HG03460 (cell line): ENCODE measurements at regions not wholly inside any gene's neighbourhood (a gene's known extent, or its start where the extent isn't known, plus 50 kb on each side); places are given as distances from the start of the nearest gene placed in this dataset.

Source experiments
- ATAC-seq: cut with Tn5 transposase; IDR thresholded peaks from one replicate; pipeline ENCODE4 v1.9.1; 2021; ENCODE audit not compliant: unreplicated experiment

DNA sequence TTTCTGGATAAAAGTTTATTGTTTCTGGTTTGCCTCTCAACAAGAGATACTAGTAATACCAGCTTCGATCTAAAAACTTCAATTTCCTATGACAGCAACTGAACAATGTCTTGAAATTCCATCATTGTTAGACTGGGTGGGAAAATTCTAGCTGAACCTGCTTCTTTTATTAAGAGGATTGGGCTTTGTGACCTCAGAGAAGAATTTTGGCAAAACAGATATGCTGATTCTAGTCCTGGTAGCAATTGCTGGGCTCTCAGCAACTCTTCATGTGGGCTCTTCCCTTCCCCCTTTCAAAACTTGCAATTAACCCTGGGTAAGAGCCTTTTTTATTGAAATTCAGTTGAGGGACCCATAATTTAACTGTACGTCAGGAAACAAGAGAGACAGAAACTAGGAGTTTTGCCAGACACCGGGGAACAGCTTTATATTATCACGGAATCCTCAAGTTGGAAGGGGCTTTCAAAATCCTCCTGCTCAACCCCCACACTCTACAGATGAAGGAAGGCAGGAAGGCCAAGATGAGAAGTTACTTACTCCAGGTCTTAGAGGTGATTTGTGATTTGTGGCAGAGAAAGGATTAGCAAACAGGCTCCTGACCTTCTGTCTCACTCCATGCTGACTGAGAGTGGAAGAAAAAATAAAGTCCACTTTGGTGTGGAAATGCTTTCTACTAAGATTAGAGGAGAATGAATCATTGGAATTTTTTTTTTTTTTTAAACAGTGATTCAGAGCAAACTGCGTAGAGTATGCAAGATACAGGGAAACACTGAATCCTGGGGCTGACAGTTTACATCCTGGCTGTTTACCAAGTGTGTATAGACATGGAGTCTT is 239.0 kb upstream of the ATP2B1 start:
- no peak for ATAC-seq

DNA sequence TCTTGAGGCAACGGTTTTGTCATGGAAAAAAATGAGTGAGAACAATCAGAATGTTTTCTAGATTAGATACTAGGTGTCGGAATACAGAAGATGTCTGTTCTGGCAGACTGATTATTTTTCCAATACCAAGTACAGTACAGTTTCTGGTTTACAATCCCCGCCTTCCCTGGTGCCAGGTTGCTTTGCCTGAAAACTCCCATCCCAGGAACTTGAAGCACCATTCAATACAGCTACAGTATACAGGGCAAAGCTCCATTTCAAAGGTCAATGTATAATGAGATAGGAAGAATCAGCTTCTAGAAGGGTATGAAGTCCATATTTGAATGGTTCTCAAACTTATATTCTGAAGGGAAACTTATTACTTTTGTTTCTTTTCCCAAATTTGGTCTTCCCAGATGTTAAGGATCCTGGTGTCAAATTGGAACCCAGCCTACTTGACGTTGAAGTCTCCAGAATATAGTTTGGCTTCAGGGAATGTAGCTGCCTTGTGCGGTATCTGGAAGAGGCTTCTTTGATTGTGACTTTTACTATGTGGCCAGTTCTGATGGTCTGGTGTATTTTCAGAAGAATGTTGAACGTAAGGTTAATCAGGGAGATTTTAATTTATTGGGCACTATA is 238.0 kb upstream of the ATP2B1 start:
- ATAC-seq, result no peak

DNA sequence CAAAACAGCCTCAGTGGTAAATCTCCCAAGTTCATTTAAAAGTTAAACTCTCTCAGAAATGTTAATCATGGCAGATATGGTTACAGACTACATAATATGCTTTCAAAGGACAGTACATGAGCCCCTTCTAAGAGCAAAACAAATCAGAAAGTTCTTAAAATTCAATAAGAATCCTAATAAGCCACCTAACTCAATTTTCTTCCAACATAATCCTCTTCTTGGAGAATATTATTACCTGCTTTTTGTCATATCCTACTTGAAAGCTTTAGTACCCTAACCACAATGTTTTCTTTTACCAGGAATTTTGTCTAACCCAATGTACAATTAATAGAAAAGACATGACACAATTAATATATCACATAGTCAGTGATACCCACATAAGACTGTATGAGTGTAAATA is 236.5 kb upstream of the ATP2B1 start:
- ATAC-seq, result no peak

DNA sequence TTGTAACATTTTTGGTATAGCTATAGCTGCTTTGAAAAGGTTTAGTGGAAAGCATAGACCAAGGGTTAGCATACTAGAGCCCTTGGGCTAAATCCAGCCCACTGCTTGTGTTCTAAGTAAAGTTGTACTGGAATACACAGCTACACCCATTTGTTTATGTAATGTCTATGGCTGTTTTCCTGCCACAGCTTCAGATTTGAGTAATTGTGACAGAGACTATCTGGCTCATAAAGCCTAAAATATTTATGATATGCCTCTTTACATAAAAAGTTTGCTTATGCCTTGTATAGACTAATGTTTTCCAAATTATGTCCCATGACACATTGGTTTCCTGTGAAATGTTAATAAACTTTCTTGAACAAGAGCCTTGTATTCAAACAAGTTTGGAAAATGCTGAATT is 234.8 kb upstream of the ATP2B1 start:
- no peak for ATAC-seq

DNA sequence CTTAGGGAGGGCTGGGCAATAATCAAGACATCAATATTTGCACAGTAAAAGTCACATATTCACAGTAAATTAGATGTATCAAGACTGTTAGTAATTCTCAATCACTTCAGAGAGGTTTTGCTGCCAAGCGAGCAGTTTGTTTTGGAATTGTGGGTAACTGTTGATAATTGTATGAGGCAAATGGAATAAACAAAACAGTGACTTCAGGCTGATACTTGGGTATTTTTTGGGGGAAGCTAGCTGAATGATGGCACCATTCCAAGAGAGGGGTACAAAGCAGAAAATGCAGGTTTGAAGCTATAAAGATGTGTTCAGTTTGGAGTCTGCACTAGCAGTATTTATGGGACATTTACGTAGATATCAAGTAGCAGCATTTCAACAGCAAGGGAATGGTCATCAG is 232.8 kb upstream of the ATP2B1 start:
- ATAC-seq, result no peak

DNA sequence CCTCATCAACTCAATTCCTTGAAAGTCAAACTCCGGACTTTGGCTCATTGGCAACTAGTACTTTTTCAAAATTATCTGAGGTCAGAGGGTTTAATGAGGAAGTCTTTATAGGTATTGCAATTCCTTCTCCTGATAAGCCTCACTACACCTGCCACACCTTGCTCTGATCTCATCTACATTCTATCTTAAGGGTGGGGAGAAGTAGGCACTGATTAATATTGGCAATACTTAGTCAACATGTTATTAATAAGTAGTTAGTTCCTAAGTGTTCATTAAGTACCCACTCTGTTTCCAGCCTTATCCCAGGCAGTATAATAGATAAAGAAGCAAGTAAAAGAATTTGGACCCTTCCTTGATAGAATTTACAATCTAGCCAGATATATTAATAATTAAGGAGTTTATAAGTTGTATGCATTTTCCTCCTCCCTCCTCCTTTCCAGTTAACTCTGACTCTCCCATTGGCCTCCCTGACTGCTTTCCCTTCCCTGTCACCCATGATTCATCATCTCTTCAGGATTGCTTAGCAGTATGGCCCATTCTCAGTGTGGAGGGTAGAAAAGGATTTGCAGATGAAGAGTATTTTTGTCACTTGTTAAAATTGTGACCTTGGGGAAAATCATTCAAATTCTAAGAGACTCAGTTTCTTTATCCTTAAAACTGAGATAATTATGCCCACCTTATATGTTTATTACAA is 231.0 kb upstream of the ATP2B1 start:
- ATAC-seq, result no peak

DNA sequence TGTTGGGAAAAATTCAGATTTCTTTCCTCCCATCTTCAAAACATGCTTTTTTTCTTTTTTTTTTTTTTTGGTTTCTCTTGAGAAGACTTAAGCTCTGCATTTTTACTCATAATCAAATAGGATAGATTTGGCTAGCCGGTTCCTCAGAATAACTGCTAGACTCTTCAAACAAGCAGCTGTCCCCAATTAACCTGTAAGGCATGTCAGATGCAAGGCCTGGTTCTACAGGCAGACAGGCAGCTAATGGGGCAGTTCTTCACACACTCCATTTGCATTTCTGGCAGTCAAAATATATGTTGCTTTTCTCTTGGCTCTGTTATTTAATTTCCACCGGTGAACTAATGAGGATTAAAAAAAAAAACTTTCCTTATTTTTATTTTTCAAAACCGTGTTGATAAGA is 228.0 kb upstream of the ATP2B1 start:
- no peak for ATAC-seq

DNA sequence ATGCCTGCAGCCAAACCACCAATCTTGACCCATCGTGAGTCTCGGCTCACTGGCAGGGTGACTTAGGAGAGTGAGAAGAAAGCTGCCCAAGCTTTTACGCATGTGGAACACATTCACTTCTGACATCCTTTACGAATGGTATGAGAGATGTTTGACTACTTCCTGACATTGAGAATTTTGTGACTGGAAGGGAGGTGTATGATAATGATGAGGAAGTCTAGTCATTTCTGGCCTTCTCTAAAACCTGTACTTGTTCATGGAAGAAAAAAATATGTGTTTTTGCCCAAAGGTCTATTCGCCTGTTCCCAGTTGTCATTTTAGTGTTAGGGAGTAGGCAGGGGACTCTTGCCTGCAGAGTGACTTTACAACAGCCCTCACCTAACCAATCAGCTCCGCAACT is 227.2 kb upstream of the ATP2B1 start:
- ATAC-seq, result peak; percentile 91

DNA sequence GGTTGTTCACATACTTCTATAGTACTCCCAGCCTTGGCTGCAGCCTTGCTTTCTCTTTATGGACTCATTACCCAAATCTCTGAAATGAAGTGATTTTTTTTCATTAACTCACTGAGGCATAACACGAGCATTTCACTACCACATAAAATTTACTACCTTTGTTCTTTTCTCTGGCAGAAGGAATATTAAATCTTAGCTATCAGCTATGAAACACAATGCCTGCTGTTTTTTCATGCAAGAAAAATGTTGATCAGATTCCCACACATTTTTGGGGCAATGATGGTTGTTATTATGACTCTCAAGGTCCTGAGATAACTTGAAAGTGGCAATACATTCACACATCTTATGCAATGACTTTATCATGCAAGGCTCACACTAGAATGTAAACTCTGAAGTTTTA is 225.3 kb upstream of the ATP2B1 start:
- ATAC-seq, result no peak

DNA sequence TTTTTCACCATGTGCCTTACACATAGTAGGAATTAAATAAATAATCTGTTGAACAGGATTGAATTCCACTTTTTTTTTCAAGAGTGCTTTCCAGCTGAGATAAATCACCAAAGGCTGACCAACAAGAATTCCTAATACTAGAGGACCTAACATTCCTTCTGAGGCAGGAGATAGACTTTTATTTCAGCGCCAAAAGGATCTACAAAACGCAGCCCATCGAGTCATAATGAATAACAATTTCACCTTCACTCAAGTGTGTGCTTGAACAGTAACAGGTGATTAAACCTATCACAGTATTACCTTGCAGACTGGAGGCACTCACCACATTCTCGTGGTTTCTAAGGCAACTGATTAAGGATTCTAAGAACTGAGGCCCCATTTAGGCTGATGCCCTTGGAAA is 224.3 kb upstream of the ATP2B1 start:
- no peak for ATAC-seq

DNA sequence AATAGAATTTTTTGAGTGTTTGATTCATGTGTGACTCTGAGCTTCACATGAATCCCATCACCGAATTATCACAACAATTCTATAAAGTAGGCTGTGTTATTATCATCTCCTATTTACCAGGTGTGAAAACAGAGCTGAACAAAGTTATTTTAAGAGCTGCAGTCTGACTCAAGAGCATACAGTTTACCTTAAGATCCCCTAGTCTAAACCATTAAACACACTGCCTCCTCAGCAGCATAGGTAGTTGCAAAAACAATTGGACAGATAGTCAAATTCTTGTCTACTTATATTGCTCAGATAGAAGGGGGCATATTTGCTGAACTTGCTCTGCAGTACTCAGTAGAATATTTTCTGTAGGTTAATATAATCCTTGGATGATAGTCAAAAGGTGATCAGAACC is 219.8 kb upstream of the ATP2B1 start:
- ATAC-seq, result no peak

DNA sequence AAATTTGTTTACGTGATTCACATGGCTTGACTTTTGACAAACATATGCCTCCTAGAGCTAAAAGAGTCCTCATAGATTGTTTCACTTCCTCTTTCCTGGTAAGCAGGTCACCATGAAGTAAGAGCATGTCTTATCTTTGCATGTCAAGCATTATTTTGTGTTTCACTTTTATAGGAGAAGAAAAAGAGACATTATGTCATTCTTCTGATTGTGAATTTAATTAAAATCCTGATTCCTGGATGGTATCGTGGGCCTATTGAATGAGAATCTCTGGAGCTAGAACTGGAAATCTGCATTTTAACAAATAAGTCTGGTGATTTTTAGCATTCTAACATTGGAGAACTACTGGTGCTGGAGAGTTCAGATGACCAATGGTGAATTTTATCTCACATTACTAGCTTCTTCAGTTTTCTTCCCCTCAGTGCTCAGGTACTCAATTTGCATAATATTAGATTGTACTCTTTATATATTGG is 218.6 kb upstream of the ATP2B1 start:
- ATAC-seq, result peak; percentile 97

DNA sequence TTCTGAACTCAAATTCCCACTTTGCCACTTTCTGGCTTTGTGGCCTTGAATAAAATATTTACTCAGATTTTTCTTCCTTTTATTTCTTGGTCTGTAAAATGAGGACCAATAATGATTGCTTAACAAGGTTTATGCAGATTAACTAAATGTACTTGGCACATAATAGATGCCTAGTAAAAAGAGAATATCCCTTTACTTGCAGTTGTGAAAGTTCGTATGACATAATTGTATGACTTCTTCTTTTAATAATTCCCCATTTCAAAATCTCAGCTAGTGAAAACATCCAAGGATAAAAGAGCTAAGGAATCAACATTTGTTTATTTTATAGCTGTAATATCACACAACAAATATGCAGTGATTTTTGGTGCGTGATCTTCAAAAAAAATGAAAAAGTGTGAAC is 215.6 kb upstream of the ATP2B1 start:
- no peak for ATAC-seq

DNA sequence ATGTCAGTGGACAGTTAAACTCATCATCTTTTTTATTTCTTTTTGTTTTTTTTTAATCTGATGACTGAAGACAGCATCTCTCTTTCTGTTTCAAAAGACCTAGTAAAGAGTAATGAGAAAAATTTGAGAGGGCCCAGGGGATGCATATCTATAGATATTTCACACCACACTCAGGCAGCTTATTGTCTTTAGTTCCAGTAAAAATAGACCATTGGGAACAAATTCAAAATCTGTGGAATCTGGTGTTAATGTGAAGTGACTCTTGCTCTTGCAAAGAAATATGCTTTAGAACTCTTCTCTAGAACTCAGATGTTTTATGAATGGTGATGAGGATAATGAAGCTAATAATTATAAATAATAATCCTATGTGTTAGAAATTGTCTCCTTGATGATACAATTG is 214.5 kb upstream of the ATP2B1 start:
- ATAC-seq, result no peak

DNA sequence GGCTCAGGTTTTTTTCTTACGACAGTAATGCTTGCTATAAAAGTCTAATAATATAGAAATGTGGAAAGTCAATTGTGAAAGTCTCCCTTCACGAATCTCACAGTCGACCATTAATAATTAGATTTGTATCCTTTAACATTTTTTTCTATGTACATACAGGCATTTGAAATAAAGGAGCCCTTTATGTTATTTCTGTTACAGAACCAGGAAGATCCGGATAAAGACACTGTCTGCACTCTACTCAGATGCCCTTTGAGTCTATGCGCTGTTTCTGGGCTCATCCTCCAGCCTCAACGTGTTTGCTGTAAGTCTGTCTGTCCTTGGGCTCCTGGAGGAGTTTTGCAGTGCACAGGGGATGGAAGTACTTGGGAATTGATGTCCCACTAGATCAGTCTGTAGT is 212.2 kb upstream of the ATP2B1 start:
- ATAC-seq, result no peak

DNA sequence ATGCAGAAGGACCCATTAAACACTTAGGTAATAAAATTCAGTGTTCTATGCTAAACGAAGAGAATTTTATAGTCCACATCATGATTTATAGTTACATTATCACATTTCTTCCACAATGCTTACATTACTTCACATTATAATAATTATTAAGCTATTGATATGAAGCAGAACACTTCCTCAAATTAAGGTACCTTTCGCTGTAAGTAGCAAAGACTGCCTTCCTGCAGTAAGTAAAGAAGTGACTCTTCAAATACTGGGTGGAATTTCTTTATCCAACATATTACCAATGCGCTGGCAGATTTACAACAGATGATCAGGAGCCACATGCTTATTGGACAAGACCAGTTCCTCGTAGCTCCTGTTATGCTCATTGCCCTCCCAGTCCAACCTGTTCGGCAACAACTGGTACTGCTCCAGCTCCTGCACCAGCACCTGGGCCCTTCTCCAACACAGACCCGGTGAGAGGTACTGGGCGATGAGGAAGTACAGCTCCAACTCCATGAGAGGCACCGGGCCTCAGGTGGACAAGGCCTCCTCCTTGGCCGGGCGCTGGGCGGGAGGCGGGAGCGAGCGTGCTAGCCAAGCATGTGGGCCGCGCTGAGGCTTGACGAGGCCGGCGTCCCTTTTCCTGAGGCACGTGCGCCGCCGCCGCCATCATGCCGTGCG is 210.7 kb upstream of the ATP2B1 start:
- no peak for ATAC-seq

DNA sequence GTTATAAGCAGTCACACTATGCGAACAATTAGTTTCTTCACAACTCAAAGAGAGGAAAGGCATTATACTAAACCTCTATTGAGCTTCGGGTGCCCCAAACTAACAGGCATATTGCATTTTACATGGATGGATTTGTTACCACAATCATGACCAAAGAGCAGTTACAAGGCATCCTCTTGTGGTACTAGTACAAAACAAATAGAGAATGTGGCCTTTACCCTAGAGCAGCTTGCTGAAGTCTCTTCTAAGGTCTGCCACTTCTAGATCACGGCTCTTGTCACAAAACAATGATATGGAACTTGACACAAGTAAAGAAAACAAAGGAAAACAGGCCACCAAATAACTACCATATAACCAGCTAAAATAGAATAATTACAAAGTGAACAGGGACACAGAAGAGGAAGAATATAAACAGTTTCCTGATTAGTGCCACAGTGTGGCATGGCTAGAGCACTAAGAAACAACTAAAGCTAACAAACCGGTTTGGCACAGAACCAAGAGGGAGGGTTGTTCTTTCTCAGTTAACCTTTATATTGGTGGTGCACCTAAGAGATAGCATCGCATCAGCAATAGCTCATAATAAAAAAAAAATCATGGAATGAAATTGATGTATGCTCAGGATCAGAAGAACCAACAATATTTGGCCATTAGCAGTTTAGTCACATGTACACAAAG is 209.7 kb upstream of the ATP2B1 start:
- ATAC-seq, result no peak

DNA sequence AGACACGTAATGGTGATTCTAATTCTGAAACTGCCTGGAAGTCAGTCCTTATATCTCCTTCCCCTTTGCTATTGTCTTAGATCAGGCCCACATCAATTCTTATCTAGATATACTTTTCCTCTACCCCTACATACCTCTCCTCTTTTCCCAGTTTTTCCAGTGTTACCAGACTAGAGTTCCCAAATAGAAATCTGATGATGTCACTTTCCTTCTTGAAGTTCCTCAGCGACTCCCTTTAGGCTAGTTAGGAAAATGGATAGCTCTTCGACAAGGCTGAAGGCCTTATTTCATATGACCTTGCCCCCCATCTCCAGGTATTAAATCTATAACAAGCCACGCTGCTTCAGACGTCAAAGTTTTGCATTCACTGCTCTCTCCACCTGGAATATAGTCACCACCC is 201.1 kb upstream of the ATP2B1 start:
- no peak for ATAC-seq

DNA sequence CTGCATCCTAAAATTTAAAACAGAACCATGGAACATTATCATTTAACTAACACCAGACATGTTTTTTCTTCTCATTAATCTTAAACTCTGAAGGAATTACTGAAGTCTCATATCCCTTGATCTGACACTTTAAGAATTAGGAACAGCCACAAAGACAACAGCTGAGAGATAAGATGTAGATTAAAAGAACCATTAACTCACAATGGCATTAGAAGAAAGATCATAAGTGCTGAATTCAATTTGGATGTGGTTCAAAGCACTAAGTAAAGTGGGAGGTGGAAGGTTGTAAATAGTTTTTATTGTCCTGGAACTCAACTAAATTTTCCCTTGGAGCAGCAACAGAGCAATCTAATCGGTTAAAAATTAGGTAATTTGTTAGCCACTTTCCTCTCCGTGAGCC is 199.0 kb upstream of the ATP2B1 start:
- ATAC-seq, result no peak

DNA sequence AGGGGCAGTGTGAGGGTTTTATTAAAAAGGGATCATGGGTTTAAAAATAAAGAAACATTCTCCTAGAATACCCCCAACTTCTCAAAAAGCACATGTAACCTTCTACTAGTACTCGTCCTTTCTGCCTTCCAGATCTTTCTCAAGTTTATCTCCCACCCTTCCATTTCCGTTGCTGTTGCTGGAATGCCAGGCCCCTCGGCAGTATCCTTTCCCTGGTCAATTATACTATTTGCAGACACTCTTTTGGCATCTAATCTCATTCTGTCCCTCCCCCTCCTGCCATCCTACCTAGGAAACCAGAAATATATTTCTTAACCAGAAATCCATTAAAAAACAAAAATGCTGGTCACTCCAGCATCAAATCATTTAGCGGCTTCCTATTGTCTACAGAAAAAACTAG is 198.2 kb upstream of the ATP2B1 start:
- ATAC-seq, result no peak

DNA sequence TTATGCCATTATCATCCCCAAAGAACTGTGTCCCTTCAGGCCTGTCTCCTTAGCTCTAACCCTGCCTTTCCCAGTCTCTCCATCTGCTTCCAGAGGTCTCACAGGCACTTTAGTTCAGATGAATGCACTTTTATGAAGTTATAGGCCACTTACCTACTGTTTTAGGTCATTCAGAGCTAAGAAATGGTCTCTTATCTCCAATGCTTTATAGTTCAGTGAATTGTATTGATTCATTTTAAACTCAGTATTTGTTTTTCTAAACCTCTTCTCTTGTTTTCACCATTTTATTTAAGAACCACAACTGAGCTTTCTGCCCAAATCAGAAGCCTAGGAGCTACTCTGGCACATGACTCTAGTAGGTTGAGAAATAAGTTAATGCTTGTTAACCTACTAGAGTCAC is 197.5 kb upstream of the ATP2B1 start:
- no peak for ATAC-seq
